Activated CD4-positive, alpha-beta T cell treated with anti-CD3 and anti-CD28 coated beads, Interleukin-2, amount 50 U/mL, for 24 hours (primary cell): ENCODE measurements at regions not wholly inside any gene's neighbourhood (a gene's known extent, or its start where the extent isn't known, plus 50 kb on each side); places are given as distances from the start of the nearest gene placed in this dataset.

ENCODE experiments used
- DNase-seq, 2 donors: peaks; one replicate each; pipeline ENCODE4 v3.0.0-alpha.2; 2020; ENCODE audit warnings: low read depth in 1 of 2, low spot score in 1 of 2

DNA sequence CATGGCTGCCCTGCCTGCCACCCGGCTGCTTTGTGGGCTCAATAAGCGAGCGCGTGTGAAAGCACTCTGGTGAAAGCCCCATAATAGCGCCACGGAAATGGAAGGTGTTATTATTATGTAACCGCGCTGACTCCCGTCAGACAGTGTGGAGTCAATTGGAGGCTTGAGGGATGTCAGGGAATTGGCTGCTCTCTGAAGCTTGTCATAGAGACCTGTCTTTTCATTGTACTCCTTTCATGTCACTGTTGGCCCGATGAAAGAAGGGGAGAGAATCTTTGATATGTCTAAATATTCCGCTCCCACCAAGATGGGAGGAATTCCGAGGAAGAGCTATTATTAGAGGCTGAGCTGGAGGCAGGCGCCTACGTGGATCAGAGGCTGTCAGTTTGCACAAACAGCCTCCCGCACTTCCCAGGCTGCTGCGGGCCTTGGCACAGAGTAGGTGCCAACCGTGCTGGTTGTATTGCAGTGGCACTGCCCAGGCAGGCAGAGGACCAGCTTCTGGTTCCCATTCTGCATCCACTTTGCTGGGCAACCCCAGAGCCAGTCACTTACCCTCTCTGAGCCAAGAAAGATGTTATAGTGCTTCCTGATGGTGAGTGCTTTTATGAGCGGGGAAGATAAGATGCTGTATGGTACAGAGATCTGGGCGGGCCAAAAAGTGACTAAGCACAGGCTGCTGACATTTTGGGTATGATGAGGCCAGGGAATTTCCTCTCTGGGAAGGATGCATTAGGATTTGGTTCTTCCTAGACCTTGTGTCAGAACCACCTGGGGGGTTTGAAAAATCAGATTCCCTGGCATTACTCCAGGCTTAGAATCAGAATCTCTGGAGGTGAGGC is 151.4 kb downstream of the RPS24 start:
- DNase-seq, result no peak

DNA sequence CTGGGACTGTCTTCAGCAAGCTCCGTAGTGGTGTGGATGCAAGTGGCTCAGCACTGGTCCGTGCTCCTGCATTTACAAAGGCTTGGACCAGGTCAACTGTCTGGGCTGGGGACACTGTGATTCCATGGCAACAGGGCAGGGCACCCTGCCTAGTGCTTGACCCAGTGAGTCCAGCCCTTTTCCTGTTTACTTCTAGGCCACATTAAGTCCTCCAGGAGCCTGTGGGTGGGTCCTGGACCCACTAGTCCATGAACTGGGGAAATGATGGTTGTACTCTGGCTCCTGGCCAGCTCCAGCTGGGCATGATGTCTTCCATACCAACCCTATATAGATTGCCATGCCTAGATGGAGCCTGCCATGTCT is 152.0 kb downstream of the RPS24 start:
- no peak for DNase-seq

DNA sequence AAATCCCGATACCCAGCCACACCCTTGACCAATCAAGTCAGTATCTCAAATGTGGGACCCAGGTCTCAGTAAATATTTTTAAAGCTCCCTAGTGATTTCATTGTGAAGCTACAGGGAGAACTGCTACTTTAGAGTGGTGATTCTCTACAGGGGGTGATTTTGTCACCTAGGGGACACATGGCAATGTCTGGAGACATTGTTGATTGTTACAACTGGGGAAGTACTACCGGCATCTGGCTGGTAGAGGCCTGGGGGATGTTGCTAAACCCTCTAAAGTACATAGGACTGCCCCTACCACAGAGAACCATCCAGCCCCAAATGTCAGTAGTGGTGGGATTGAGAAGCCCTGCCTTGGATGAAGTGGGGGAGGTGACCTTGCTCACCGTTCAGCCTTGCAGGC is 152.9 kb downstream of the RPS24 start:
- DNase-seq, result no peak

DNA sequence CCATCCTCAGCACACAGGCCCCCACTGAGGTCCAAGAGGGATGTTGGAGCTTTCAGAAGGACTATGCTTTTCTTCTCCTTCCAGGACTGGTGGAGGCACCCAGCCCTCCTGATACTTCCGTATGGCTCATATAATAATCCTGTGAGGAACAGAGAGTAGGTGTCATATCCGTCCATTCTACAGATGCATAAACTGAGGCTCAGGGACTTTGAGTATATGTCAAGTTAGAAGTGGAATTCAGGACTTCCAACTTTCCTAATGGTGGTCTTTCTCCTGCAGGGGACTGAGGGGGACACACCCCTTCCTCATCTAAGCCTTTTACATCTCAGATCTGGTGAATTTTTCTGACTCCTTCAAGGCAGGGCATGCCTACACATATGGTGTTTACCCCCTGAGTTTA is 153.7 kb downstream of the RPS24 start:
- DNase-seq, result no peak

DNA sequence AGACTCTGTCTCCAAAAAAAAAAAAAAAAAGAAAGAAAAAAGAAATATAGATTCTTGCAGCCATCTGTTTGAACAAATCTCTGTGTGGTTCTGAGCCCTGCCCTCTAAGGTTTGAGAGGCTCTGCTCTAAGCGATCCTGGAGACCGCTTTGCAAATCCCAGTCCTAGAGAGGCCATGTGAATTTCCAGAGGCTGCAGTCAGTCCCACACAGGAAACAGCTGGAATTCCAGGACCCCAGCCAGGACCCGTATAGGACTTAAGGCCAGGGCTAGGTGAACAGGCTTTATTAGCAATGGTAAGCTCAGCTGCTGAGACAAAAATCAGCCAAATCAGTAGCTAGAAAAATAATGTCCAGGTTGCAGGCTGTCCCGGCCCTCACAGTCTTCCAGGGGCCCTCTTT is 154.8 kb downstream of the RPS24 start:
- no peak for DNase-seq

DNA sequence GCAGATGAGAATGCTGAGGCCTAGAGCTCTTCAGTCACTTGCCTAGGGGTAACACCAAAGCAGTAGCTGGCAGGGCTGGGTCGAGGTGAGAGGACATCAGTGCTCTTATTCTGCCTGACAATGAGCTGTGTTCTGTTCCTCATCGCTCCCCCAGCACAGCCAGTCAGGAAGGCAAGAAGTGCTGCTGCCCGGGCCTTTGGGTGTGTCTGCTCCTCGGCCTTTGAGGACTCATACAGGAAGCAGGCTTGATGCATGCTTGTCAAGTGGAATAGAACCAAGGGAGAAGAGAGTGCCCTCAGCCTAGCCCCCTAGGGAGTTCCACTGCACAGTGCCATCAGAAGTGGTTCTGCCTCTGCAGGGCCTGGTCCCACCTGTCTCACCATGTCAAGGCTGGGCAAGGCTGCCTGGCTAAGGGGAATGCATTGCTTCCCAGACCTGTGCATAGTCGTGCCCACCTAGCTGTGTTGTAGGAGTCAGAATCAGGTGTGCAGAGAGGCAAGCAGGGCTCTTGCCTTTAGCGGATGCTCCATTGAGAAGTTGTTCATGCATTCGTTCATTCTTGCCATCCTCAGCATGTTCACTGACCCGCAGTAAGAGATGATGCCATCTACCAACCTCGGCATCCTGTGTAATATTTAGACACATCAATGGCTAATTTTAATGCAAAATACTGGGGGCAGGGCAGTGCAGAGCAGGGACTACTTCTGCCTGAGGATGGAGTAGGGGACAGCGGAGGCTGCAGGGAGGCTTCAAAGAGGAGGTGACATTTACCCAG is 156.6 kb downstream of the RPS24 start:
- no peak for DNase-seq

DNA sequence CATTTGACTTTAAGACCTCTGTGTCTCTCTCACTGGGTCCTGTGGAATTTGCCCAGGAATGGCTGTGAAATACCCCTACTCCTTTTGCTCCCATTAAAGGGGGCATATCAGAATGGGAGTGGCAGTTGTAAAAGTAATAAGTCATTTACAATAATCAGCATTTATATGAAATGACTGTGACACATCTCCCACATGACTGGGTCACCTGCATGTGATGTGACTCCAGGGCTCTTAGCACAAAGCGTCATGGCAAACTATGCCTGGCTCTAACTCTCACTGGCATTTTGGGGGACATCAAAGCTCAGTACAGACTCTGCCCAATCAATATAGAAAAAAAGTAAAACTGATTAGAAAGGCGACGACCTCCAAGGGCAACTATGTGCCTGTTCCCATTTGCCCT is 157.6 kb downstream of the RPS24 start:
- DNase-seq, result no peak

DNA sequence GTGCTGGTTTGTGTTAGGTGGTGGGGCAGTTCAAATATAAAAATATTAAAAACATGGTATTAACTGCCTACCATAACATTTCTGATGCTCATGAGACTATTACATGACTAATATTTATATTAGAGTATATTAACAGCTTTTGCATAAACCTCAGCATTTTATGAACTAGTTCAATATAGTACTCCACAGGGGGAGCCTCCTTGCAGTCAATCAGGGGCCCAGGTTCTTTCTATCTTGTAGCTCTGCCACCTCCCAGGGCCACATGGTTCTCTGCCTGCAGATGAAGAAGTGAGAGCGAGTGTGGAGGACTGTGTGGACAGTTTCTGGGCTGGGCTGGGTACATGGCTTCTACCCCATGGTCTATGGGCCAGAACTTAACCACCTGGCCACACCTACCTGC is 159.5 kb downstream of the RPS24 start:
- no peak for DNase-seq

DNA sequence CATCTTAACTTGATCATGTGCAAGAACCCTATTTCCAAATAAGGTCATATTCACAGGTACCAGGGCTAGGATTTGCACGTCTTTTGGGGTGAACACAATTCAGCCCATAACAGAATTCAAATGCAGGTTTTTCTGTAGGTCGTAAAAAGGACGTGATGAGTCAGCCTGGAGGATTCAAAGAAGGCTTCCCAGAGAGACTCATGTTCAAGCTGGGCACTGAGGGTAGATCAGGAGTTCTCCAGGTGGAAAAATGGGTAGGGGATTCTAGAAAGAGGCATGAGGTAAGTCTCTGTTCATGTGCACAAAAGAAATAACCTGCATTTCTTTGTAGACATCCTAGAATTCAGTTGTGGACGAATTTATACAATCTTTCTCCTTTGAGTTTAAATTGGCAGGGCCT is 160.4 kb downstream of the RPS24 start:
- DNase-seq, result no peak

DNA sequence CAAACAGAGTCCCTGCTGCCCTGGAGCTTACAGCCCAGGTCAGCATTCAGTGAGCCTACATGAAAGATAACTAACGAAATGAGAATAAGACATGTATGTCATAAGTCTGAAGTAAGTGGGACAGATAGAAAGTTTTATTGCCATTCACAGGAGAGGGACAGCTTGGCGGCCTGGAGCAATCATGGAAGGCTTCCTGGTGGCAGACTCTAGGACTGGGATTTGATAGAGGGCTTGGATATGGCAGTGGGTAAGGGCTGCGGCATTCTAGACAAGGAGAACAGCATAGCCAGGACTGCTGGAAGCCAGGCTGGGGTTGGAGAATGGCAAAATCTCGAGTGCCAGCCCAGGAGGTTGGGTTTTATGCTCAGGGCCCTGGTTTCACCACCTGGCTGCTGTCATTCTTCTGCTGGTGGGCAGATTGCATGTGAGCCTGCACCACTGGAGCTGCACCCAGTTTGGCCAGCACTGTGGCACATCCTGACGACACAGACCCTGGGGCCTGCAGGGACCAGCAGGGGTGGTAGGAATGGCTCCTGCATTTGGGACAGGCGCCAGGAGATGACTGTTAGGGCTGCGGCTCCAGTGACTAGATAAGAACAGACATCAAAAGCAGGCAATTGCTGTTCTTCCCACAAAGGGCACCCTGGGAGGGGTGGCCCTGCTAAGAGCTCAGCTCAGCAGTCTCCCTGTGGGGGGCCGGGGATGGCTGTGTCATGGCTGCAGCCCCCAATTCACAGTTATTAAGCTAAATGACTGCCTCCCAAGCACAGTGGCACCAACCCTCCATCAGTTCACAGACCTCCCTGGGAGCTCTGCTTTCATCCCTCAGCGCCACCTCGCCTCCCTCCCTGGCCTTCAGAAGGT is 161.1 kb downstream of the RPS24 start:
- DNase-seq, result no peak

DNA sequence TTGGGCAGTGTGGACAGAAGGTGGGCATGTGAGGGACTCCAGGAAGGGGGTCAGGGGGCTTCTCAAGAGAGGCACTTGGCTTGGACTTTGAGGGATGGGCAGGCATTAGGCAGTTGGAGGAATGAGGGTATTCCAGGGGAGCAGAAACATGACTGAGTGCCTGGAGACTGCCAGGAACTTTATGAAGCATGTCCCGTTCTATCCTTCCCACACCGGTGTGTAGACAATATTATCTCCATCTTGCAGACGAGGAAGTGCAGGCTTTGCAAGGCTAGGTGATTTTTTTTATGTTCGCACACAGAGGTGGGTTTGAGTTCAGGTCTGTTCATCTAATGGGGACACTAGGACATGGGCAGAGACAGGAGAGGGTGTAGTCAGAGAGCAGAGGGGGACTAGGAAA is 162.7 kb downstream of the RPS24 start:
- no peak for DNase-seq

DNA sequence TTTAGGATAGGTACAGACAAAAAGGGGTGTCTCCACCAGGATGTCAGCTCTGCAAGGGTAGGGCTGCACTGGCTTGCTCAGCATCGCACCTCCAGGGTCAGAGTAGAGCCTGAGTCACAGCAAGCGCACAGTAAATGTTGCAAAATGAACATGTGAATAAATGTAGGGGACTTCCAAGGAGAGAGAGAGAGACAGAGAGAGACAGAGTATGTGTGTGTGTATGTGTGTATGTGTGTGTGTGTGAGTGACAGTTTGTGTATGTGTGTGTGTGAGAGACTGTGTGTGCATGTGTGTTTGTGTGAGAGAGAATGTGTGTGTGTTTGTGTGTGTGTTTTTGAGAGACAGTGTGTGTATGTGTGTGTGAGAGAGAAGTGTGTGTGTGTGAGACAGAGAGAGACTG is 163.3 kb downstream of the RPS24 start:
- DNase-seq, result no peak

DNA sequence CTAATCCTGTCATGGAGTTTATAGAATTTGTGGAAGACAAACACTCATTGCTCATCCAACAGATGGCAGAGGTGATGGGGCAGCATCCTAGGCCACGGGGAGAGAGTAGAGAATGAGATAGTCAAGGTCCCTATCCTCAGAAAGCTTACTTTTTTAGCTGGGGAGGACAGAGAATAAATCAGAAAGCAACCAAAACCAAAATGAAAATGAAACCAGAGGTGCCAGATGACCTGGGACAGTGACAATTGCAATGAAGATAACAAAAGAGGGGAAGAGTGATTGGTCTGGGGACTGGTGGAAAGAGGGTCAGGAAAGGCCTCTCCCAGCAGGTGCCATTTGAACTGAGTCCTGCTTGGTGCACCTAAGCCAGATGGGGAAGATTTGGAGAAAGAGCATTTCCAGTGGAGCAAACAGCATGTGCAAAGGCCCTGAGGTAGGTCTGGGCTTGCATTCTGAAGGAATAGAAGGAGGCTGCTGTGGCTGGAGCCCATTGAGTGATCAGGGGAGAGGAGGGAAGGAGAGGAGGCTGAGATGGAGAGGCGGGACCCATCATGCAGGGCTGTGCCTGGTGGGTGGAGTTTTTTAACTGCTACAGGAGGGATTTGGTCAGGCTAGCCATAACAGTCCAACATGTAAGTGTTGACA is 164.1 kb downstream of the RPS24 start:
- no peak for DNase-seq

DNA sequence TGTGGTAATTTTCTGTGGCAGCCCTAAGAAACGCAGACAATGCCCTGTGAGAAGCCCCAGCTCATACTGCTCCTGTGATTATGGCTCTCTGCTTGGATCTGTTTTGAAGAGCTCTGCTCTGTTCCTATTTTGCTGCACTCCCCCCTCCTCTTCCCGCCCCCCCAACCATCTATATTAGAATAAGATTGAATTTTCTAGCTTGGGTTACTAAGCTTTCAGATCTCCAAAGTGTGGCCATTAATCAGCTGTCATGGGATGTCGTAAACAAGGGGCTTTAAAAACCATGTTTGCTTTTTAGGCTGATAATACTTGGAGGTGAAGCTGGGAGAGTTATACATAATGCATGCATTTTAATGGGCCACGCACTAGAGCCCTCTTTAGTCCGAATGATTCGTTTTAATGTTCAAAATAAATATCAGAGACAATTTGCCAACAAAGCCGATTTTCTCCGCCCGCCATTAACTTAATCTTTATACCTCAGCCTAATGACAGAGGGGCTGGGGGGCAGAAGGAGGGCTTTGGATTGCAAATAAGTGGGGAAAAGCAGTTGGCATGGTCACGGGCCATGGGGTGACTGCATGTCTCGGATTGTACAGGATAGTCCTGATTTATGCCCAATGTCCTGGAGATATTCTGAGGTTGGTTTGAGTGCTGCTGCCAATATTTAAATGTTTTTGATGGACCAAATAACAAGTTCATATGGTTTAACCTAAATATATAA is 165.5 kb downstream of the RPS24 start:
- no peak for DNase-seq

DNA sequence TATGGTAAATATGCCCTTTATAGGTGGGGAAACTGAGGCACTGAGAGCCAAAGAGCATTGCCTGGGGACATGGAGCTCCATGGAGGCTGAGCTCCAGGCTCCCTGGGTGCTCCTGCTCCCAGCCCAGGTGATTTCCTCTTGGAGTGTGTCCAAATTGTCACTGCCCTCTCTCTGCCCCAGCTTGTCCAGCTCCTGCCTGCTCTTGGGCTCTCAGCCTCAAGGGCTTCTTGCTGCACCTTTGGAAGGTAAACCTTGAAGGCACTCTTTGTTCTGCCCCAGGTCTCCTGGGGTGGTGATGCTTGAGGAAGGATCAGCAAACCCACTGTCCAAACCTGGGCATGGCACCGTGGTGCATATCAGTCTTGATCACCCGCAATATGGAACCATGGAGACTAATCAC is 166.1 kb downstream of the RPS24 start:
- DNase-seq, result no peak

DNA sequence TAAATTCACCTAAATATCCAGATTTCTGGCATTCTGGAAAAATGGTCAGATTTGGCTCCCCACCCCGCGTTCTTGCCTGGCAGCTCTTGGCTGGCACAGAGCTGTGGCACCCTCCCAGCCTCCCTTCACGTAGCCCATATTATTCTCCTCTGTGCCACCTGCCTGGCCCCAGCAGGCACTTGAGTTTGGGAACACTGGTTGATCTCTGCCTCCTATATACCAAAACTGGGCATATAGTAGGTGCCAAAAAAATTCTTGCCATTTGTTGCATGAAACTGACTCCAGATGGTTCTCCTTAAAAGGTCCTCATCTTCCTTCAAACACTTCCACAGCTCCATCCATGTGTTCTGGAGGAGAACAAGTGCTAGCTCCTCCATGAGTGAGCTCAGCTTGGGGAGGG is 167.0 kb downstream of the RPS24 start:
- DNase-seq, result no peak

DNA sequence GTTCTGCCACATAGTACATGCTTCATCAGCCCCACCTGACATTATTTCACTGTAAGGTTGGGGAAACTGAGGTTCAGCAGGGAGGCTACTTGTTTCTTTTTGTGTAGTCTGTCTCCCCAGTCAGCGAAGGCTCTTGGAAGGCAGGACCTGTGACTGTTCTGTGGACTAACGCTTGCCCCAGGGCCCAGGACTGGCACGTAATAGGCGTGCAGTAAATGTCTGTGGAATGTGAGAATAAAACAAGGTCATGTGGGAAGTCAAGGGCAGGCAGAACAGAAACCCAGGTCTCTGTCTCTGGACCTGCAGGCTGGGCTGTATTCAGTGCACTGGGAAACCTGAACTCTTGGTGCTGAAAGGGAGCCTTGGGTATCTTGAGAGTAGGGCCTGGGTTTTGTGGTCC is 168.7 kb downstream of the RPS24 start:
- DNase-seq, result no peak

DNA sequence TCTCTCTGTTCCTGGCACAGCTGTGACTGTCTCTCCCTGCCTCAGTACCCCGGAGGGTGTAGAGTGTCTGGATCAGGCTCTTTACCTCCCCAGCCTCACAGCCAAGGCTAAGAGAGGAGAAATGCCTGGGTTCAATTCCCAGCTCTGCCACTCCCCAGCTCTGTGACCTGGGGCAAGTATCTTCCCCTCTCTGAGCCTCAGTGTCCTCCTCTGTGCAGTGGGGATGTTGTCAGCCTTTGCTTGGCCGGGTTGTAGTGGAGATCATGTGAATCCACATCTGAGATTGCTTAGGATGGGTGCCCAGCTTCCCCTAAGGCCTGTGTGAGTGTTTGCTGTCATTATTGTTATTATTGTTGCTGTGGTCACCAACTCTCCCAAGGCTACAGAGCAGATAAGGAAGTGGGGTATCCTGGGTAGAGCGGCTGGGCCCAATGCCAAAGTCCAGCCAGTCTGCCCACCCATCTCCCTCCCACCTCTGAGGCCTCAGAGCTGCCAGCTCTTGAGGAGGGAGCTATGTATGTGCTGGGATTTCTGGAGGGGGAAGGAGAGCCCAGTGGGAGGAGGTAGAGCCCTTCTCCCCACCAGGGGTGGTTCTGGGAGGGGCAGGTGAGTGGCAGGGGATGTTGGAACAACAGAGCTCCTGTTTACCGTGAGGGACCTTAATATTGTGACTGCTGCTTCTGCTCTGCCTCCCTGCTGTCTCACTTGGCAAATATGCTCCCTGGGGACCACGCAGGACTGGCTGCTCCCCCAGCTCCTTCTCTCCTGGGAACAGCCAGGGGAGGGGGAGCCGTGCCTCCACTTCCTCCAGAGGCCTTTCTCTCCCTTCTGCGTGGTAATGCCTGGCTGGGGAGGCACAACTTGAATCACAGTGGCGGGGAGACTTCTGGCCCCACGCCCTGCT is 170.5 kb downstream of the RPS24 start:
- DNase-seq, result no peak

DNA sequence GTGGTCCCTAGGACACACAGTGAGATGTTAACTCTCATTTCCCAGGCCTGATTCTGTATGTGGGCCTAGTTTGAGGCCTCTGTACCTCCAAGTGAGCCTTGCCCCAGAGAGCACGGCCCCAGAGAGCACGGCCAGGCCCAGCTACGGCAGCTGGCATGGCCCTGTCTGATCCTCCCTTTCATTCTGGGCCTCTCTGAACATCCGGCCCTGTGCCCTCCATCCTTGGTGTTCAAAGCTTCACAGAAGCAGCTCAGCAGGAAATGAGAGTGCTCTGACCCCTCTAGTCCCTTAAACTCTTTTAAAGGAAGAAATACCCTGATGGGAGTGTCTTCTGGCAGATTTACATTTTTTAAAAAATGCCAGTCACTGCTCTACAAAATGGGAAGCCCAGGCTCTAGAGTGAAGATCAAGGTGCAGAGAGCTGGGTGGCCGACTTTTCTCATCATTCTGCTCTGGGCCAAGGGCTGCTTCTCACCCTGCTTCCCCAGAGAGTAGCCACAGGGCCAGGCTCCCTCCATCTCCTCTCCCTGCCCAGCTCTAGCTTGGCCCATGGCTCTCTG is 171.9 kb downstream of the RPS24 start:
- no peak for DNase-seq
